SKM-1 treated with dmso at 0.1 percent for 144 hours (cell line): ENCODE measurements at regions not wholly inside any gene's neighbourhood (a gene's known extent, or its start where the extent isn't known, plus 50 kb on each side); places are given as distances from the start of the nearest gene placed in this dataset.
"Not testable (repeated sequence)": the region's sequence is repeated elsewhere in the genome, so short reads cannot be mapped to it uniquely, and the experiment has no call there.

Source experiments
- DNase-seq: peaks from one replicate; lab custom pipeline; 2025; ENCODE audit not compliant: unreplicated experiment; lab: John Stamatoyannopoulos, UW

- DNase-seq = no peak
Observed at GRCh38 chr2:41033127-41033526, 581.2 kb upstream of the SLC8A1 start.

DNA sequence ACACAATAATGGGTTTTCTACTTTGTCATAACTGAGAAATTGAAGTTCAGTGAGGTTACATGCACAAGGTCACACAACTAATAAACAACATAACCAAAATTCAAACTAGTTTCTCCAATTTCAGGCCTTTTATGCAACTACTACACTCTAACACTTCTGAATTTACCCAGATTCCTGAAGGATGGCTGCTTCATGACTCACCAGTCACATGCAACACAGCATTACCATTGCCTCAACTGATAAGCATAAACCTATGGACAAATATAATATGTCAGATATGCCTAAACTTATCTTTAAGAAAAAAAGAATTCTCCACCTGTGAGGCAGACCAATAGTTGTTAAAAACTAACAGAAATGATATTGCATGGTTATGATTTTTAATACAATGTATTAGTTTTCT is 586.5 kb upstream of the SLC8A1 start:
- DNase-seq = no peak

GRCh38 chr2:41039750-41040149 is 587.9 kb upstream of the SLC8A1 start:
- not testable (repeated sequence) for DNase-seq

- no peak for DNase-seq
Observed at GRCh38 chr2:41040782-41041520, 589.1 kb upstream of the SLC8A1 start.

- DNase-seq = no peak
Observed at GRCh38 chr2:41042343-41042742, 590.5 kb upstream of the SLC8A1 start.

GRCh38 chr2:41061356-41061755 is 609.5 kb upstream of the SLC8A1 start:
- DNase-seq = no peak

DNA sequence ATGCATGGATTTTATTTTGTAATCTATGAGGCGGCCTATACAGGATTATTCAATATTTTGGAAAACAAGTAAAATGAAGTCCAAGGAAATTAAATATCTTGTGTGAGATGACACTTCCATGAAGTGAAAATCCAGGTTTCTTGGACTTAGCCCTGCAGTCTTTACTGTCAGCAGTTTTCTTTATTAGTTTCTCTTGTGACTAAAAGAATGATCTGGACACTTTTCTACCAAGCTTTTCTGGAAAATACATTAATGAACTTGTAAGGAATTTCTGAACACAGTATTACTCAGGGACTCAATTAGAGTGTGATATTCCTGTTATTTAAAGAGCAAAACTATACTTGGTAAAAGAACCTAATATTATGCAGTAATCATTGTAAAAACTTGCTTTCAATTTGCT is 610.4 kb upstream of the SLC8A1 start:
- DNase-seq = no peak

DNA sequence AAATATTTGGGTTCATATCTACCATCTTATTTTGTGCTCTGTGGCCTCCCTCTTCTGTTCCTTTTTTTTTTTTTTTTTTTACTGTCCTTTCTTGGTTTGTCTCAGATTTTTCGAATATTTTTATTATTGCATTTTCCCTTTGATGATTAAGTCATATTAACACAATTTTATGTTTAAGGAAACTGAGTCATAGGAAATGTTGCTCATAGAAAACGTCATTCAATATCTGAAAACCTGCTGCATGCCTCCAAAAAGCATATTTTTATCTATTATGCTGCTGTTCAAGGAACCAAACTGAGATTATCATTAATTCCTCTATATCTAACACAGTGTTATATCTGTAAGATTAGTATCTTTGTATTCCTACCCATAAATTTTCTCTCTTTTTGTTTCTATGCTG is 614.3 kb upstream of the SLC8A1 start:
- DNase-seq = no peak

GRCh38 chr2:41068740-41069139 is 616.9 kb upstream of the SLC8A1 start:
- DNase-seq = no peak

DNA sequence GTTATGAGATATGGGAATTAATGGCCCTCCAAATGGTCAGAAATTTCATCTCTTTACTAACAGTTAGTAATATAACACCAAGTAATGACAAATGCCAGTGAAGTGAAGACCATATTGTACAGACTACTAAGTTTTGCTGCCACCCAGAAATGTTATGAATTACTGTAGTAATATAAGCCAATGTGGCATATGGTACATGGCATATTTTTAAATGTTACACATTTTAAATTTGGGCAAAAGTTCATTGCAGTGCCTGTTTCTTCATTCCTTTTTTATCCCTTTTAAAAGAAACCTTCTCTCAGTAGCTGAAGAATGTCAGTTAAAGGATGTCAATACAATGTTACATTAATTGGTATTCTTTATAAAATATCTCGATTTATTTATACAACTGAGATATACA is 626.5 kb upstream of the SLC8A1 start:
- DNase-seq = no peak

DNA sequence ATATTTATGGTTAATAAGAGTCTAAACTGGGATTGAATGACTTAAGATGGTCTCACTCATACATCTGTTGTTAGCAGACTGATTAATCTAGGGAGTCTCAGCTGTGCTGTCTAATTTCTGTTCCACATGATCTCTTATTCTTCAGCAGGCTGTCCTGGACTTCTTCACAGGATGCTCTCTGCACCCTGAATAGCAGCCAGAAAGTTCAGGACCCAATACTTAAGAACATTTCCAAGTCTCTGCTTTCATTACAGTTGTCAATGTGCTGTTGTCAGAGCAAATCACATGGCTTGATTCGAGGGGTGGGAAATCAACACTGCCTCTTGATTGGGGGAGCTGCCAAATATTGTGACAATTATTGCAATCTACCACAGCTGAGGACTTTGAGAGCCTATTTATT is 627.1 kb upstream of the SLC8A1 start:
- DNase-seq = no peak

DNA sequence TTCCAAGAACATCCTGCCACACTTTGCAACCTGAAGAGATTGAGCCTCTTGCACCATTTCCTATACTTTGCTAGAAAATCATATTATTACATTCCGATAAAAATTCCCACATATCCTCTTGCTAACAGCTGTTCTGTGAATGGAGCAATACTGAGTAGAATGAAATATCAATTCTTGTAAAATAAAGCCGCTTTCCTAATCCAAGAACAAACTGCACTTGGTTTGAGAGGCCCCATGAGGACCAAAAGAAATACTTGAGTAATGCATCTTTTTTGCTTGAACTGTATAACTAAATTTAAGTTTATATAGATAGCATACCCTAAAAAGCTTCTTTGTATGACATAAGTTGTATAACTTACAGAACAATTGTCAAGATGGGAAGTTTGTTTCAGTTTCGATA is 632.4 kb upstream of the SLC8A1 start:
- DNase-seq = no peak

- DNase-seq = no peak
Observed at GRCh38 chr2:41087946-41088345, 636.1 kb upstream of the SLC8A1 start.

DNA sequence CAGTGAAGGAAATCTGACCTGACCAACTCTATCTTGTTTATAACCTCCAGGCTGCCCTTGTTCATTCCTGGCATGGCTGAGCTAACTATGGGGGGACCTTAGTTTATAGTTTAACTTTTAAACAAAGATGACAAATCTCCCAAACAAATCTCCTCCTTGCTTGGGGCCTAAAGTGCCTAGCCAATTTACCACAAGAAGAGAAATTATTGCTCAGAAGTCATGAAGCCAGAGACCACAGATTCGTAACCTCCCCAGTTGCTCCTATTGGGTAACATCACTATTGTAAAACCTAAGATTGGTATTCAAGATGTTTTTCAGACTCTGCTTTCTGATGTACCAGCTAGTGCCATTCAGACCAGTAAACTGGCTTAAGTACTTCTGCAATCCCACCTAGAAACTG is 649.4 kb upstream of the SLC8A1 start:
- DNase-seq = no peak

GRCh38 chr2:41109744-41110143 is 657.9 kb upstream of the SLC8A1 start:
- no peak for DNase-seq

GRCh38 chr2:41111836-41112627 is 660.1 kb upstream of the SLC8A1 start:
- DNase-seq = no peak

GRCh38 chr2:41116106-41116797 is 664.4 kb upstream of the SLC8A1 start:
- no peak for DNase-seq

DNA sequence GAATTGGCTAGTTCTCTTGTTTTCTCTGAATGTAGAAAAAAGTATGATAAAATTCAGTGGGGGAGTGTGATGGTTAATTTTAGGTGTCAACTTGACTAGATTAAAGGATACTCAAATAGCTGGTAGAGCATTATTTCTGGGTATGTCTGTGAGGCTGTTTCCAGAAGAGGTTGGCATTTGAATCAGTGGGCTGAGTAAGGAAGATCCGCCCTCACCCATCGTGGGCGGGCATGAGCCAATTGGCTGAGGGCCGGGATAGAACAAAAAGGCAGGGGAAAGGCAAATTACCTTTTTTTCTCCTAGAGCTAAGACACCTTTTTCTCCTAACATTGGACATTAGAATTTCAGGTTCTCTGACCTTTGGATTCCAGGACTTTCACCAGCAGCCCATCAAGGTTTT is 667.6 kb upstream of the SLC8A1 start:
- DNase-seq = no peak

GRCh38 chr2:41123341-41123740 is 671.5 kb upstream of the SLC8A1 start:
- no peak for DNase-seq

DNA sequence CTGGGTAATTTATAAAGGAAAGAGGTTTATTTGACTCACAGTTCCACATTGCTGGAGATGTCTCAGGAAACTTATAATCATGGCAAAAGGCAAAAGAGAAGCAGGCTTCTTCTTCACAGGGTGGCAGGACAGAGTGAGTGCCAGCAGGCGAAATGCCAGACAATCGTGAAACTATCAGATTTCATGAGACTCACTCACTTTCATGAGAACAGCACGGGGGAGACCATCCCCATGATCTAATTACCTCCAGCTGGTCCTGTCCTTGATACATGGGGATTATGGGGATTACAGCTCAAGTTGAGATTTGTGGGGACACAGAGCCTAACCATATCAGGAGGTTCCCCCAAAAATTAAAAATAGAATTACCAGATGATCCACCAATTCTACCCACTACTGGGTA is 675.5 kb upstream of the SLC8A1 start:
- DNase-seq = no peak

DNA sequence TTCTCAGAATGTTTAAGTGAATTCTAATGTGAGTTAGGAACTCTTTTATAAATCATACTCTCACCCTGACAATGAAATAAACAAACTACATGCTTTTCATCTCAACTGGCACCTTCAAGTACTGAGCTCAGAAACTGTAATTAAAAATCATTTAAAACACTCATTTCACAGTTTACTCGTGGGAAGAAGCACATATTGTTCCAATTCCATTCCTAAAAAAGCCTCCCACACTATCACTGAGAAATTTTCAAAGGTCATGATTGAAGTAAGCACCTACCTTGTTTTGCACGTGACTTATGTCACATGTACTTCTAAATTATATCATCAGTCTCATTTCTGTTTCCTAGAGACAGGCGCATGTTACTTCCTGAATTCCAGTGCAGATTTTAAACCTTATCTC is 678.1 kb upstream of the SLC8A1 start:
- no peak for DNase-seq

DNA sequence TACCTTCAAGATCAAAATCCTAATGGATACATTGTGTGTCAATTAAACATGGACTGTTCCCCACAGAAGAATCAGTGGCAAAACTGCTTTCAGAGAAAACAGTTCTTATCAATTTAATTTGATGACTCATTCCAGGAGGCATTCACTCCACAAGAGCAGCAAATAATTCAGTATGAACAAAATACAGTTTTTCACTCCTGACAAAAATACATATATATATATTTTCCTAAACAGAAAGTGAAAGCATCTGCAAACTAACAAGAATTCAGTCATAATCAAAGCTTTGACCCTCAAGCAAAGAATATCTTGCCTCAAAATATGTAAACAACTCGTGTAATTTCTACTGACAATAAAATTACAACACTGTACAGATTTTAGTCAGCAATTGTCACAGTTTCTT is 685.1 kb upstream of the SLC8A1 start:
- DNase-seq = no peak
